ENCODE measurements at regions not wholly inside any gene's neighbourhood (a gene's known extent, or its start where the extent isn't known, plus 50 kb on each side); places are given as distances from the start of the nearest gene placed in this dataset.
"Not testable (repeated sequence)": the region's sequence is repeated elsewhere in the genome, so short reads cannot be mapped to it uniquely, and the experiment has no call there.

DNA sequence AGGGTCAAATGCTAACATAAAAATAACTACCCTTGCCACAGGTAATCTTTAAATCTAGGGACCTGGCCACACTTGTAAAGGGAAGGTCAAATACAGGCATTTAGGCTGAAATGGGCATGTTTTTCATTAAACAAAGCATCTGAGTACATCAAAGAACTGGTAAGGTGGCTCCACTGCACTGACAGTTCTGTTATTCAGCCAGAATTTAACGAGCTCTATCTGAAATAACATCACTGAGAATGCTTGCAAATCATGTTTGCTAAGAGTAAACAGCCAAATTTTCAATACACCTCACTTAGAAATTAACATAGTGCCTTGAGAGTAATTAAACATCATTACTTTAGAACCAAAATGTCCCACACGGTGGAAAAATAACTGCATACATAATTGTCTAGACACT, 118.9 kb downstream of the MTHFS start:
- H3K4me1 Mint-ChIP-seq (ENCODE audit: low read depth): no peaks in the 10 kb centered on the region
- no peak overlapping the region for H3K4me3 Mint-ChIP-seq (ENCODE audit: low read depth)
- H3K27me3 Mint-ChIP-seq: peaks cover 3% of the 10 kb centered on the region
- peaks cover 10% of the 10 kb centered on the region for H3K9me3 Mint-ChIP-seq (ENCODE audit: low read depth)
- DNase-seq (ENCODE audit: low spot score, unreplicated experiment): no peak
- H3K36me3 Mint-ChIP-seq (ENCODE audit: insufficient read depth): peaks cover 1% of the 10 kb centered on the region
- H3K27ac Mint-ChIP-seq: no peak overlapping the region
- no peak for TF ChIP-seq CTCF (IDR thresholded peaks at IDR 0.05; ENCODE audit: unreplicated experiment)

- no peak for DNase-seq (ENCODE audit: low spot score, unreplicated experiment)
- no peak overlapping the region for H3K4me3 Mint-ChIP-seq (ENCODE audit: low read depth)
- no peaks in the 10 kb centered on the region for H3K4me1 Mint-ChIP-seq (ENCODE audit: low read depth)
- H3K27ac Mint-ChIP-seq: no peak overlapping the region
- H3K27me3 Mint-ChIP-seq: peaks cover 3% of the 10 kb centered on the region
- peaks cover 3% of the 10 kb centered on the region for H3K36me3 Mint-ChIP-seq (ENCODE audit: insufficient read depth)
- H3K9me3 Mint-ChIP-seq (ENCODE audit: low read depth): peaks cover 14% of the 10 kb centered on the region
- TF ChIP-seq CTCF (IDR thresholded peaks at IDR 0.05; ENCODE audit: unreplicated experiment): no peak
Observed at GRCh38 chr15:79778378-79778990, 118.3 kb downstream of the MTHFS start.

GRCh38 chr15:79779746-79780145, 117.1 kb downstream of the MTHFS start:
- no peak overlapping the region for H3K4me3 Mint-ChIP-seq (ENCODE audit: low read depth)
- H3K9me3 Mint-ChIP-seq (ENCODE audit: low read depth): peaks cover 19% of the 10 kb centered on the region
- DNase-seq (ENCODE audit: low spot score, unreplicated experiment): no peak
- peaks cover 3% of the 10 kb centered on the region for H3K36me3 Mint-ChIP-seq (ENCODE audit: insufficient read depth)
- TF ChIP-seq CTCF (IDR thresholded peaks at IDR 0.05; ENCODE audit: unreplicated experiment): no peak
- H3K4me1 Mint-ChIP-seq (ENCODE audit: low read depth): no peaks in the 10 kb centered on the region
- peaks cover 3% of the 10 kb centered on the region for H3K27me3 Mint-ChIP-seq
- H3K27ac Mint-ChIP-seq: no peak overlapping the region

- not testable (repeated sequence) for H3K27ac Mint-ChIP-seq
Observed at GRCh38 chr15:79782307-79782706, 114.5 kb downstream of the MTHFS start.

More at GRCh38 chr15:79782307-79782706, 114.5 kb downstream of the MTHFS start:
- H3K36me3 Mint-ChIP-seq (ENCODE audit: insufficient read depth); H3K4me3 Mint-ChIP-seq (ENCODE audit: low read depth); DNase-seq (ENCODE audit: low spot score, unreplicated experiment); H3K27me3 Mint-ChIP-seq; H3K4me1 Mint-ChIP-seq (ENCODE audit: low read depth): not testable (repeated sequence)
- H3K9me3 Mint-ChIP-seq (ENCODE audit: low read depth): peaks cover 23% of the 10 kb centered on the region

All from progenitor cell of endocrine pancreas (in vitro differentiated cells).